Tibial nerve (tissue), 3 donors: ENCODE measurements at regions not wholly inside any gene's neighbourhood (a gene's known extent, or its start where the extent isn't known, plus 50 kb on each side); places are given as distances from the start of the nearest gene placed in this dataset.

Experiments used
- CTCF ChIP-seq, 5 experiments: fragments of 200-600 bp in 3 of 5; fragments of 450-650 bp in 2 of 5; sonication (generic) in 3 of 5; IDR thresholded peaks; one replicate each; pipeline ENCODE4 v1.5.1; 2016 to 2019; ENCODE audit warnings: antibody characterized with exemption in 5 of 5, mild to moderate bottlenecking in 3 of 5, moderate library complexity in 2 of 5
- POLR2A ChIP-seq, 2 donors: fragments of 450-650 bp; IDR thresholded peaks; one replicate each; pipeline ENCODE4 v1.6.1; 2017; ENCODE audit warnings: antibody characterized with exemption in 2 of 2, mild to moderate bottlenecking in 2 of 2, moderate library complexity in 2 of 2

DNA sequence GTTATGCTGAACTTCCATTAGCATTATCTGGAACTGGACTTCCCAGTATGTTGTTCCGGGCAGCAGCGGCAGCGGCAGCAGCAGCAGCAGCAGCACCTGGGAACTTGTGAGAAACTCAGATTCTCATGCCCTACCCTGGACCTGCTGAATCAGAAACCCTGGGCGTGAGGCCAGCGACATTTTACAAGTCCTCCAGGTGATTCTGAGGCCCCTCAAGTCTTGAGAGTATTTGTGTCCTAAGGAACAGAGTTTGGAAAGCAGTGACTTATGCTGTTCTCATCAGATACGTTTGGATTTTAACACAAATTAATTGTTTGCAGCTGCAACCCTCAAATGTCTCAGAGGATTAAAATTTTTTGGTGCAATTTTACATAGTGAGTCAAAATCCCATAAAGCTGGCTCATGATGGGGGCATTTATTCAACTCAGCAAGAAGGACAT lies 157.2 kb upstream of the KAZN start:
- no peak for TF ChIP-seq CTCF (IDR thresholded peaks at IDR 0.05)
- no peak for TF ChIP-seq POLR2A (IDR thresholded peaks at IDR 0.05)
